ENCODE measurements at regions not wholly inside any gene's neighbourhood (a gene's known extent, or its start where the extent isn't known, plus 50 kb on each side); places are given as distances from the start of the nearest gene placed in this dataset.

DNA sequence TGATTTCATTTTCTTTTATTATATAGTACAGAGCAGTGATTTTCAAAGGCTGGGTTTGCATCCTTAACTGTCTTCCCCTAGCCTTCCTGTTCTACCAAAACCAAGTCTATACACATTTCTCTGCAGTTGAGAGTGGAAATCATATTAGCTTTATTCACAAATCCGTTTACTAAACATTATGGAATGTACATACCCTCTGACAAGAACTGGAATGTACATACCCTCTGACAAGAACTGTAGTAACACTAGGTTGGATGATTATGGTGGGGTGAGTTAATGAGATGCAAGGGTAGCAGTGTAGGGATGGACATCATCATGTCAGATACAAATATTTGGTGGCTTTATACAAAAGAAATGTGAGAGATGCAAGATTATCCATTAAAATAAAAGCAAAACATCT lies 154.8 kb downstream of the CYB561 start:
- Histone ChIP-seq H3K27me3 (ENCODE audit: insufficient read depth, poor library complexity, severe bottlenecking) (no peaks in the 10 kb centered on the region), H3K4me3 (ENCODE audit: severe bottlenecking) (no peak overlapping the region), H3K4me1 (ENCODE audit: insufficient read depth, poor library complexity, severe bottlenecking) (peaks cover 40% of the 10 kb centered on the region), H3K36me3 (ENCODE audit: low read depth) (peaks cover 74% of the 10 kb centered on the region), H3K27ac (ENCODE audit: poor library complexity, severe bottlenecking) (peak overlapping the region; percentile 44), H3K9me3 (ENCODE audit: severe bottlenecking) (no peaks in the 10 kb centered on the region)
- DNase-seq (ENCODE audit: low spot score) (no peak), ATAC-seq (ENCODE audit: low read depth) (peak; percentile 57; the same call in 2 of the 3 replicates)
- TF ChIP-seq CTCF (IDR thresholded peaks at IDR 0.05; ENCODE audit: poor library complexity, severe bottlenecking) = no peak

DNA sequence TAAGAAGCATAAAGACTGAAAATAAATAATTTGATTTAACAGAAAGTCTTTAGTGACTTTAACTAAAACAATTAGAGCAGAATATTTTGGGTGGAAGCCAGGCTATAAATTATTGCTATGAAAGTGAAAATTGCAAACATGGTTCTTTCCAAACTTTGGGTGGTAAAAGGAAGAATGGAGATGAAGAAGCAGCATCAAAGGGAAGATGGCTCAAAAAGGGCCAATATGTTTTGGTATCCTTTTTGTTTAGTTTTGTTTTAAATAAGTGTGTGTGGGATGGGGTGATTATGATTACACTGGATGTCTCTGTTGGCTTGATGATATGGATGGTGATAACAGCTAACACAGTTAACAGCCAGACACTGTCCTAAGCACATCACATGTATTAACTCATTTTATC lies 153.7 kb downstream of the CYB561 start:
- Histone ChIP-seq H3K27me3 (ENCODE audit: insufficient read depth, poor library complexity, severe bottlenecking) (no peaks in the 10 kb centered on the region), H3K9me3 (ENCODE audit: severe bottlenecking) (no peaks in the 10 kb centered on the region), H3K4me1 (ENCODE audit: insufficient read depth, poor library complexity, severe bottlenecking) (peaks cover 40% of the 10 kb centered on the region), H3K4me3 (ENCODE audit: severe bottlenecking) (no peak overlapping the region), H3K36me3 (ENCODE audit: low read depth) (peaks cover 69% of the 10 kb centered on the region), H3K27ac (ENCODE audit: poor library complexity, severe bottlenecking) (peak overlapping the region; percentile 41)
- TF ChIP-seq CTCF (IDR thresholded peaks at IDR 0.05; ENCODE audit: poor library complexity, severe bottlenecking) = no peak
- no peak for ATAC-seq (ENCODE audit: low read depth)
- no peak for DNase-seq (ENCODE audit: low spot score)

DNA sequence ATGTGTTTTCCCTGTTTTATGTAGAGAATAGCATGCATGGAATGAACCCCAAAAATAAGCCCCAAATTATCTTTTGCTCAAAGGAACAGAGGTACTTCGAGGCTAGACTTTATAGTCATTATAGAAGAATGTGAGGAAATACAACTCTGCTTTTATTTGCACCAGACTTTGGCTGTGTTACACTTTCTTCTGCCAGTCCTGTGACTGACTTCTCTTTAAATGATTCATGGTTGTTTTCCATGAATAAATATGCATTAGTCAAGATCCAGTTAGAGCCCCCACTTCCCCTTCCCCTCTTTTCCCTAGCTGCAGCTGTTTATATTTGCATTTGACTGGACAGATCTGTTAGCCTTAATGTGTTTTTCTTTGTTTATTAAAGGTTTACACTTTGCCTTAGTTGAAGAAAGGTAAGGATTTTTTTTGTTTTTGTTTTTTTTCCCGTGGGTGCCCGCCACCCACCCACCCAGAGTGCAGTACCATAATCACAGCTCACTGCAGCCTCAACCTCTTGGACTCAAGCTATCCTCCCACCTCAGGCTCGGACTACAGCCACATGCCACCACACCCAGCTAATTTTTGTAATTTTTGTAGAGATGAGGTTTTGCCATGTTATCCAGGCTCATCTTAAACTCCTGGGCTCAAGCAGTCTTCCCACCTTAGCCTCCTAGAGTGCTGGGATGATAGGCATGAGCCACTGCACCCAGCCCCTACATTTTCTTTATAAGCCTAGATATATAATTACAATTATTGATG lies 152.6 kb downstream of the CYB561 start:
- peak; percentile 42; the same call in 1 of the 3 replicates for ATAC-seq (ENCODE audit: low read depth)
- H3K27ac ChIP-seq (ENCODE audit: poor library complexity, severe bottlenecking) = peak overlapping the region; percentile 41
- H3K27me3 ChIP-seq (ENCODE audit: insufficient read depth, poor library complexity, severe bottlenecking) = no peaks in the 10 kb centered on the region

DNA sequence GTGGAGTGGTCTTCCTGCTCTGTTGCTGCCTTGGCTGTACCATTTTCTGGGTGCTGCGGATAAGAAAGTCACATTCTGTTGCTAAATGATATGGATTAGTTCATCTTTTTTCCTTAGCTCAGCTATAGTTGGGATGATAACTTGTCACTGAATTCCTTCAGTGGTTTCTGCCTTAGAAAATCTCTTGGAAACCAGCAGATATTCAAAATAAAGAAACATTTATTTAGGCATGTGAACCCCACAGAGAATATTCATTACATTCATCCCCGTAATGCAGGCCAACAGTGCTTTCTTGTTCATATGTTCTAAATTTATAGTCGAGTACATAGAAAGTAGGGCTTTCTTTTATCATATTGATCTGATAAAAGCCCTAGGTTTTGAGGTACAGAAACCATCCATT lies 151.3 kb downstream of the CYB561 start:
- Histone ChIP-seq H3K36me3 (ENCODE audit: low read depth) (peaks cover 65% of the 10 kb centered on the region), H3K27me3 (ENCODE audit: insufficient read depth, poor library complexity, severe bottlenecking) (no peaks in the 10 kb centered on the region), H3K9me3 (ENCODE audit: severe bottlenecking) (peaks cover 3% of the 10 kb centered on the region), H3K4me3 (ENCODE audit: severe bottlenecking) (no peak overlapping the region), H3K4me1 (ENCODE audit: insufficient read depth, poor library complexity, severe bottlenecking) (peaks cover 29% of the 10 kb centered on the region), H3K27ac (ENCODE audit: poor library complexity, severe bottlenecking) (no peak overlapping the region)
- DNase-seq (ENCODE audit: low spot score) (no peak), ATAC-seq (ENCODE audit: low read depth) (no peak)
- no peak for TF ChIP-seq CTCF (IDR thresholded peaks at IDR 0.05; ENCODE audit: poor library complexity, severe bottlenecking)

More for the DNA sequence above, 152.6 kb downstream of the CYB561 start:
- H3K4me1 ChIP-seq (ENCODE audit: insufficient read depth, poor library complexity, severe bottlenecking) = peaks cover 40% of the 10 kb centered on the region
- H3K9me3 ChIP-seq (ENCODE audit: severe bottlenecking) = peaks cover 3% of the 10 kb centered on the region
- no peak for DNase-seq (ENCODE audit: low spot score)
- no peak overlapping the region for H3K4me3 ChIP-seq (ENCODE audit: severe bottlenecking)
- TF ChIP-seq CTCF (IDR thresholded peaks at IDR 0.05; ENCODE audit: poor library complexity, severe bottlenecking) = no peak
- peaks cover 69% of the 10 kb centered on the region for H3K36me3 ChIP-seq (ENCODE audit: low read depth)

DNA sequence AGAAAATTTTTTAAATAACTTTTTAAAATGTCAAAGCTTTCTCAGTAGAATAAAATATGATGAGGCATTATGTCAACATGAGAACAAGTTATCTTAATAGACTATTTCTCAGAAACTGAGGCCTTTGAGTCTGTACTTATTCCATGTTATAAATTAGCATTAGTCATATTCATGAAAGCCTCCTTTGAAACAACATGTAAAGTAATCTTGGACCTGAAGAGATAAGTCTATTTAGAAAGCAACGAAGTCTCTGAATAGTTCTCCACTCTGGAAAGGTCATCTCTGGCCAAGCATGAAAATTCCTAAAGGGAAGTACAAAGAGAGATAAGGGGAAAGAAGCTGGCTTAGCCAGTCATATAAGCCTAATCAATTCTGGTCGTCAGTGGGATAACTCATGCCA lies 150.8 kb downstream of the CYB561 start:
- Histone ChIP-seq H3K9me3 (ENCODE audit: severe bottlenecking) (peaks cover 3% of the 10 kb centered on the region), H3K36me3 (ENCODE audit: low read depth) (peaks cover 64% of the 10 kb centered on the region), H3K27me3 (ENCODE audit: insufficient read depth, poor library complexity, severe bottlenecking) (no peaks in the 10 kb centered on the region), H3K4me1 (ENCODE audit: insufficient read depth, poor library complexity, severe bottlenecking) (peaks cover 24% of the 10 kb centered on the region), H3K27ac (ENCODE audit: poor library complexity, severe bottlenecking) (no peak overlapping the region), H3K4me3 (ENCODE audit: severe bottlenecking) (no peak overlapping the region)
- no peak for ATAC-seq (ENCODE audit: low read depth)
- no peak for DNase-seq (ENCODE audit: low spot score)
- no peak for TF ChIP-seq CTCF (IDR thresholded peaks at IDR 0.05; ENCODE audit: poor library complexity, severe bottlenecking)
